ENCODE measurements at regions not wholly inside any gene's neighbourhood (a gene's known extent, or its start where the extent isn't known, plus 50 kb on each side); places are given as distances from the start of the nearest gene placed in this dataset.

DNA sequence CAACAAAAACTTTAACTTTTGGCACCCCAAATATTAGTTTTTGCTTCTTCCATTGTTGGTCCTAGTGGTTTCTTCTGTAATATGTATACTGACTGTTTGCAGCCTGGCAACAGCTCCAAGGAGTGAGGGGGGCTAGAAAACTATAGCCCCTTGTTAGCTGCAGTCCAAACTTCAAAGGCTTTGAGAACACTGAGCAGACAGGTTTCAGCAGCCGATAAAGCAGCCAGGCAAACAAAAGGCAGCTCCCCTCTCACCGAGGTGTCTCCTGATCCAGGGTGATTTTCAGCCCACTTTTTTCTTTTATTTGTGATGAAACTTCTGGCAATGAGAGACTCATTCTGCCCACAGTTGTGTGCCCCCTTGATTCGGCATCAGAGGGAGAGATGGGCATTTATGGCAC is 80.7 kb downstream of the OLIG3 start:
- no peak overlapping the region for H3K4me3 ChIP-seq
- 50% methylated on average over 3 of the region's 3 CpGs for WGBS (ENCODE audit: insufficient coverage, insufficient replicate concordance, low lambda C conversion rate, missing lambda C conversion rate)
- no TSS peak for BruUV-seq (replicated peaks)

DNA sequence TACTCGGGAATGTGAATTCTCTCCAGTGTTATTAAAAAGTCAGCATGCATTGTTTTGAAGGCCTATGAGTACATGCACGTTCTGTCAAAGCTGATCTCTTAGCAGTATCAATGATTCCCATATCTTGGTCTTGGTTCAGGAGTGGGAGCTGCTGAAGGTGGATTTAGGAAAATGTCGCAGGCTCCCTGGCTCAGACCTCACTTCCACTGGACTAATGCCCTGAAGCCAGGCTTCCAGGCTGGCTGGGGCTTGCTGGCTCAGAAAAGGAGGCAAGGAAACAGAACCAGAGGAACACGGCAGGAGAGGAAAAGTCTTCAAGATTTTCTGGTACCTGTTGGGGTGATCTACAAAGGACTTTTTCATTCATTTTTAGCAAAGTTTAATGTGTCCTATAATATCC is 81.6 kb downstream of the OLIG3 start:
- no peak overlapping the region for H3K4me3 ChIP-seq
- no peak overlapping the region for H3K4me2 ChIP-seq (ENCODE audit: control insufficient read depth, insufficient read depth)
- no peak for TF ChIP-seq SREBF2 (IDR thresholded peaks at IDR 0.05; ENCODE audit: low read length)
- no peak for TF ChIP-seq HDAC2 (IDR thresholded peaks at IDR 0.05)
- no peak for TF ChIP-seq CHD2 (IDR thresholded peaks at IDR 0.05; ENCODE audit: borderline replicate concordance, low read depth, low read length)
- TF ChIP-seq JUND (IDR thresholded peaks at IDR 0.05; ENCODE audit: low read depth, low read length), result no peak
- TF ChIP-seq, protein P1, sequence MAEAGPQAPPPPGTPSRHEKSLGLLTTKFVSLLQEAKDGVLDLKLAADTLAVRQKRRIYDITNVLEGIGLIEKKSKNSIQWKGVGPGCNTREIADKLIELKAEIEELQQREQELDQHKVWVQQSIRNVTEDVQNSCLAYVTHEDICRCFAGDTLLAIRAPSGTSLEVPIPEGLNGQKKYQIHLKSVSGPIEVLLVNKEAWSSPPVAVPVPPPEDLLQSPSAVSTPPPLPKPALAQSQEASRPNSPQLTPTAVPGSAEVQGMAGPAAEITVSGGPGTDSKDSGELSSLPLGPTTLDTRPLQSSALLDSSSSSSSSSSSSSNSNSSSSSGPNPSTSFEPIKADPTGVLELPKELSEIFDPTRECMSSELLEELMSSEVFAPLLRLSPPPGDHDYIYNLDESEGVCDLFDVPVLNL (IDR thresholded peaks at IDR 0.05; ENCODE audit: low read depth, low read length), result no peak
- peaks cover 0 to 3% of the 10 kb centered on the region in 2 experiments; a peak in 1 of 4 replicates for H3K27me3 ChIP-seq (replicated peaks in 1 of 2; ENCODE audit: control insufficient read depth in 2 of 2, insufficient read depth in 2 of 2, low read length in 1 of 2)
- no peak for ATAC-seq
- in situ Hi-C loops (cut with MboI) (no loop called here), intact Hi-C loops (cut with micrococcal nuclease; ENCODE audit: unreplicated experiment) (no loop called here)
- no peaks in the 10 kb centered on the region for H3K9me3 ChIP-seq (replicated peaks; ENCODE audit: control insufficient read depth, insufficient read depth, low read length)
- FAIRE-seq, result no peak
- peaks cover 4% of the 10 kb centered on the region for H3K4me1 ChIP-seq (ENCODE audit: control insufficient read depth, insufficient read depth, low read length)
- H4K20me1 ChIP-seq (ENCODE audit: control insufficient read depth, insufficient read depth), result no peaks in the 10 kb centered on the region
- 40% methylated on average over 4 of the region's 4 CpGs for WGBS (ENCODE audit: insufficient coverage, insufficient replicate concordance, low lambda C conversion rate, missing lambda C conversion rate)
- H3K79me2 ChIP-seq (ENCODE audit: control insufficient read depth, insufficient read depth, low read length), result no peaks in the 10 kb centered on the region
- BruUV-seq (replicated peaks), result no TSS peak
- H3K9ac ChIP-seq (ENCODE audit: control insufficient read depth, insufficient read depth, low read length), result no peak overlapping the region
- CTCF ChIA-PET, result interaction anchor here (0.8 to 6.8 kb wide), 6 partner anchors 39 to 386 kb away, joined by 3 to 77 read pairs (median 4); no protein-coding TSS in a partner anchor
- H2AFZ ChIP-seq (ENCODE audit: control insufficient read depth, low read depth, low read length), result no peak overlapping the region
- SMC1A ChIA-PET (ENCODE audit: uncharacterized antibody, unreplicated experiment), result interaction anchor here (0.7 to 5.7 kb wide), 10 partner anchors 63 to 386 kb away, joined by 3 to 49 read pairs (median 4); no protein-coding TSS in a partner anchor
- H3K27ac ChIP-seq (ENCODE audit: control insufficient read depth, insufficient read depth), result no peak overlapping the region
- no peak for DNase-seq (ENCODE audit: low read depth, low spot score)
- POLR2A ChIA-PET, result interaction anchor here (0.6 kb wide), 1 partner anchor 65 kb away, joined by 3 read pairs; no protein-coding TSS in a partner anchor
- no peaks in the 10 kb centered on the region for H3K36me3 ChIP-seq (ENCODE audit: control insufficient read depth in 2 of 2, insufficient read depth in 2 of 2, low read length in 1 of 2)
- RAD21 ChIA-PET (ENCODE audit: unreplicated experiment), result interaction anchor here (0.8 to 1.1 kb wide), 2 partner anchors 12 to 318 kb away, joined by 3 read pairs; no protein-coding TSS in a partner anchor

More for the DNA sequence above, 80.7 kb downstream of the OLIG3 start:
- H3K36me3 ChIP-seq (ENCODE audit: control insufficient read depth in 2 of 2, insufficient read depth in 2 of 2, low read length in 1 of 2), result no peaks in the 10 kb centered on the region
- no peaks in the 10 kb centered on the region for H4K20me1 ChIP-seq (ENCODE audit: control insufficient read depth, insufficient read depth)
- in situ Hi-C loops (cut with MboI), result no loop called here
- ChIA-PET SMC1A (ENCODE audit: uncharacterized antibody, unreplicated experiment) (interaction anchor here (0.5 to 5.7 kb wide), 12 partner anchors 8 to 319 kb away, joined by 3 to 49 read pairs (median 4); no protein-coding TSS in a partner anchor), POLR2A (interaction anchor here (0.6 kb wide), 1 partner anchor 66 kb away, joined by 3 read pairs; no protein-coding TSS in a partner anchor), CTCF (interaction anchor here (1.1 to 6.8 kb wide), 7 partner anchors 40 to 307 kb away, joined by 3 to 77 read pairs (median 3); no protein-coding TSS in a partner anchor), RAD21 (ENCODE audit: unreplicated experiment) (interaction anchor here (0.6 to 2.5 kb wide), 7 partner anchors 13 to 319 kb away, joined by 3 to 14 read pairs (median 3); no protein-coding TSS in a partner anchor)
- H3K9me3 ChIP-seq (replicated peaks; ENCODE audit: control insufficient read depth, insufficient read depth, low read length), result no peaks in the 10 kb centered on the region
- FAIRE-seq (no peak), ATAC-seq (no peak), DNase-seq (ENCODE audit: low read depth, low spot score) (no peak)
- H3K4me2 ChIP-seq (ENCODE audit: control insufficient read depth, insufficient read depth), result no peak overlapping the region
- peaks cover 4% of the 10 kb centered on the region for H3K4me1 ChIP-seq (ENCODE audit: control insufficient read depth, insufficient read depth, low read length)
- no peak overlapping the region for H2AFZ ChIP-seq (ENCODE audit: control insufficient read depth, low read depth, low read length)
- H3K27ac ChIP-seq (ENCODE audit: control insufficient read depth, insufficient read depth), result no peak overlapping the region
- H3K9ac ChIP-seq (ENCODE audit: control insufficient read depth, insufficient read depth, low read length), result no peak overlapping the region
- H3K79me2 ChIP-seq (ENCODE audit: control insufficient read depth, insufficient read depth, low read length), result no peaks in the 10 kb centered on the region
- H3K27me3 ChIP-seq (replicated peaks in 1 of 2; ENCODE audit: control insufficient read depth in 2 of 2, insufficient read depth in 2 of 2, low read length in 1 of 2), result peaks cover 0 to 3% of the 10 kb centered on the region in 2 experiments; a peak in 1 of 4 replicates
- intact Hi-C loops (cut with micrococcal nuclease; ENCODE audit: unreplicated experiment), result no loop called here
- no peak for TF ChIP-seq TCF3 (IDR thresholded peaks at IDR 0.05; ENCODE audit: borderline replicate concordance, insufficient read depth, low read depth, low read length)
- TF ChIP-seq NFXL1 (IDR thresholded peaks at IDR 0.05; ENCODE audit: borderline replicate concordance), result no peak
- no peak for TF ChIP-seq SMC3 (IDR thresholded peaks at IDR 0.05; ENCODE audit: borderline replicate concordance, low read length)
- no peak for TF ChIP-seq SUZ12 (IDR thresholded peaks at IDR 0.05; ENCODE audit: unreplicated experiment)
- TF ChIP-seq, protein P2, sequence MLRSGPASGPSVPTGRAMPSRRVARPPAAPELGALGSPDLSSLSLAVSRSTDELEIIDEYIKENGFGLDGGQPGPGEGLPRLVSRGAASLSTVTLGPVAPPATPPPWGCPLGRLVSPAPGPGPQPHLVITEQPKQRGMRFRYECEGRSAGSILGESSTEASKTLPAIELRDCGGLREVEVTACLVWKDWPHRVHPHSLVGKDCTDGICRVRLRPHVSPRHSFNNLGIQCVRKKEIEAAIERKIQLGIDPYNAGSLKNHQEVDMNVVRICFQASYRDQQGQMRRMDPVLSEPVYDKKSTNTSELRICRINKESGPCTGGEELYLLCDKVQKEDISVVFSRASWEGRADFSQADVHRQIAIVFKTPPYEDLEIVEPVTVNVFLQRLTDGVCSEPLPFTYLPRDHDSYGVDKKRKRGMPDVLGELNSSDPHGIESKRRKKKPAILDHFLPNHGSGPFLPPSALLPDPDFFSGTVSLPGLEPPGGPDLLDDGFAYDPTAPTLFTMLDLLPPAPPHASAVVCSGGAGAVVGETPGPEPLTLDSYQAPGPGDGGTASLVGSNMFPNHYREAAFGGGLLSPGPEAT (IDR thresholded peaks at IDR 0.05; ENCODE audit: low read depth), result no peak

Data from GM12878 (cell line).